Body of pancreas (tissue), 4 donors: ENCODE measurements at regions not wholly inside any gene's neighbourhood (a gene's known extent, or its start where the extent isn't known, plus 50 kb on each side); places are given as distances from the start of the nearest gene placed in this dataset.

Source experiments
- ATAC-seq: fragments of 150-250 bp; one replicate; pipeline ENCODE4 v1.9.1; 2016
- DNase-seq, 4 donors: peaks; one replicate each; pipeline ENCODE4 v3.0.0-alpha.2; 2019
- H3K27ac ChIP-seq, 4 donors: fragments of 200-600 bp; sonication (generic); 1 replicate in 3 of 4; 2 replicates in 1 of 4; pipeline versions ENCODE4 v1.5.1 to v1.6.1; 2016 to 2019; ENCODE audit warnings: mild to moderate bottlenecking in 1 of 4, mixed read lengths in 1 of 4, moderate library complexity in 1 of 4
- H3K27me3 ChIP-seq, 2 donors: fragments of 200-600 bp; sonication (generic); one replicate each; pipeline ENCODE4 v1.6.0; 2016; ENCODE audit warnings: mild to moderate bottlenecking in 1 of 2
- H3K36me3 ChIP-seq, 2 donors: fragments of 200-600 bp; sonication (generic); replicated peaks in 1 of 2; 2 replicates each; pipeline ENCODE4 v1.5.1; 2016; ENCODE audit warnings: low read depth in 2 of 2; ENCODE audit not compliant: insufficient read depth in 1 of 2
- H3K4me1 ChIP-seq: fragments of 200-600 bp; sonication (generic); one replicate; pipeline ENCODE4 v1.6.0; 2016
- H3K4me3 ChIP-seq, 2 donors: fragments of 200-600 bp; sonication (generic); 1 replicate in 1 of 2; 2 replicates in 1 of 2; pipeline ENCODE4 v1.5.1; 2016 to 2019
- H3K9me3 ChIP-seq, 3 donors: fragments of 200-600 bp; sonication (generic); 1 replicate in 2 of 3; 2 replicates in 1 of 3; pipeline ENCODE4 v1.5.1; 2016
- POLR2A ChIP-seq, 3 donors: fragments of 450-650 bp; IDR thresholded peaks; one replicate each; pipeline ENCODE4 v1.6.1; 2016; ENCODE audit warnings: antibody characterized with exemption in 3 of 3, mild to moderate bottlenecking in 2 of 3
- WGBS, 2 donors: methylation state at CpG; one replicate each; pipeline ENCODE4 v1.1.5; 2017; 5-methylcytosine and 5-hydroxymethylcytosine counted together
- intact Hi-C: fragments of 100-400 bp; cut with DNase I; formaldehyde crosslinking; loops from one replicate; pipeline ENCODE4 v1.15.1; 2023
- TF ChIP-seq, protein P1 (sequence below), 7 experiments: fragments of 450-650 bp in 4 of 7; fragments of 200-600 bp in 3 of 7; sonication (generic) in 3 of 7; IDR thresholded peaks; one replicate each; pipeline ENCODE4 v1.5.1; 2016 to 2019; ENCODE audit warnings: antibody characterized with exemption in 7 of 7

DNA sequence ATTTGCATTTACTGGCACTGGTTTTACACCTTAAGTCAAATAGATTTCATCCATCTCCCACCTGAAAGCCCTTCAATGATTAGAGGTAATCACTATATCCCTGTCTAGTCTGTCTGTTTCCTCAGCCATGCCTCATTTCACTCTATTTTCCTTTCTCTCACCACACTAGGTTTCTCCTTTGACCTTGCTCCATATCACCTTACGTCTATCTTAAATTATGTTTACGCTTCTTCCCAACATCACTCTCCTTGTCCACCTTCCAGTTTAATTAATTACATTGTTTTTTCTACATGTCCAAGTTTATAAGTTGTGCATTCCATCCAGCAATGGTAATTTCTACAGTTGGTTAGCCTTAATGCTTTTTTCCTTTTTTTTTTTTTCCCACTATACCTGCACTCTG, 396.7 kb upstream of the PDZRN3 start:
- 41 to 51% methylated on average over 2 of the region's 2 CpGs for WGBS, 2 donors
- DNase-seq, result no peak
- no peaks in the 10 kb centered on the region for H3K9me3 ChIP-seq
- TF ChIP-seq, protein P1, sequence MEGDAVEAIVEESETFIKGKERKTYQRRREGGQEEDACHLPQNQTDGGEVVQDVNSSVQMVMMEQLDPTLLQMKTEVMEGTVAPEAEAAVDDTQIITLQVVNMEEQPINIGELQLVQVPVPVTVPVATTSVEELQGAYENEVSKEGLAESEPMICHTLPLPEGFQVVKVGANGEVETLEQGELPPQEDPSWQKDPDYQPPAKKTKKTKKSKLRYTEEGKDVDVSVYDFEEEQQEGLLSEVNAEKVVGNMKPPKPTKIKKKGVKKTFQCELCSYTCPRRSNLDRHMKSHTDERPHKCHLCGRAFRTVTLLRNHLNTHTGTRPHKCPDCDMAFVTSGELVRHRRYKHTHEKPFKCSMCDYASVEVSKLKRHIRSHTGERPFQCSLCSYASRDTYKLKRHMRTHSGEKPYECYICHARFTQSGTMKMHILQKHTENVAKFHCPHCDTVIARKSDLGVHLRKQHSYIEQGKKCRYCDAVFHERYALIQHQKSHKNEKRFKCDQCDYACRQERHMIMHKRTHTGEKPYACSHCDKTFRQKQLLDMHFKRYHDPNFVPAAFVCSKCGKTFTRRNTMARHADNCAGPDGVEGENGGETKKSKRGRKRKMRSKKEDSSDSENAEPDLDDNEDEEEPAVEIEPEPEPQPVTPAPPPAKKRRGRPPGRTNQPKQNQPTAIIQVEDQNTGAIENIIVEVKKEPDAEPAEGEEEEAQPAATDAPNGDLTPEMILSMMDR (IDR thresholded peaks at IDR 0.05), result no peak
- TF ChIP-seq POLR2A (IDR thresholded peaks at IDR 0.05), result no peak
- no peaks in the 10 kb centered on the region for H3K36me3 ChIP-seq
- ATAC-seq, result no peak
- no peaks in the 10 kb centered on the region for H3K27me3 ChIP-seq
- no peaks in the 10 kb centered on the region for H3K4me1 ChIP-seq
- H3K4me3 ChIP-seq, result no peak overlapping the region
- intact Hi-C loops, result no loop called here
- no peak overlapping the region for H3K27ac ChIP-seq

DNA sequence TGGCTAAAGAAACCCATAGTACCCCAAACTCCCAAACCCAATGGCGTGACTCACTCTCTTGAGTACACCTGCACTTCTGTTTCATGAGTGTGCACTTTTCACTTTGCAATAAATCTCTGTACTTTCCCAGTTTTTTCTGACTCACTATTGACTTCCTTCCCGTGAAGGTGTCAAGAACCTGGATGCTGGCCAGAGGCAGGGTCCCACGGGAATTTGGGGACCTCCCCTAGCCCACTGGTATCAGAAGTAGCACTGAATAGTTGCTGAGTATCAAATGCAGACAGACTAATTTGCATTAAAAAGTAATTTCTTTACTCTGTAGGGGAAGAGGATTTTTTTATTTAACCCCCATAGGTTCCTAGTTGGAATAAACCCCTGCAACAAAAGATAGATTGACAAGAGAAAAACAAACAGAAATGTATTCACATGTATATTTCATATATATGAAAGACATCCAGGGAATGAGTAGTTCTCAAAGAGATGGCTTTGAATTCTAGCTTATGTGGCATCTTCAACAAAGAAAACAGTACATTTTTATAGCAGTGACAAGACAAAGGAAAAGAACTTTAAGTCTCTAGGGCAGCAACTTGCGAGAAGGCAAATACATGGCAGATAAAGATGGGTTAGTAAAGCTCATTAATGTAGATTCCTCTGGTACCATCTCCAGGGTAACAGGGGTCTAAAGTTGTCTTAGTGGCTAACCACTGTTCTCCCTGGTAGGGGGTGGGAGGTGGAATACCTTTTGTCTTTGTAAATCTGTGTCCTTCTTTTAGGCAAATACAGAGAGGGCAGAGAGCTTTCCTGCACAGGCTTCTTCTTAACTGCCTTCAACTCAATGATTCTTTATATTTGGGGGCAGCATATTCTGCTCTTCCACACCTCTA, 385.5 kb upstream of the PDZRN3 start:
- TF ChIP-seq, protein P1 (IDR thresholded peaks at IDR 0.05), result no peak
- no peak for TF ChIP-seq POLR2A (IDR thresholded peaks at IDR 0.05)
- no peaks in the 10 kb centered on the region for H3K9me3 ChIP-seq
- no peaks in the 10 kb centered on the region for H3K36me3 ChIP-seq
- no peak overlapping the region for H3K27ac ChIP-seq
- intact Hi-C loops, result no loop called here
- no peak overlapping the region for H3K4me3 ChIP-seq
- no peak for DNase-seq
- no peak for ATAC-seq
- 39 to 40% methylated on average over 4 of the region's 4 CpGs for WGBS, 2 donors
- H3K27me3 ChIP-seq, result no peaks in the 10 kb centered on the region
- no peaks in the 10 kb centered on the region for H3K4me1 ChIP-seq

DNA sequence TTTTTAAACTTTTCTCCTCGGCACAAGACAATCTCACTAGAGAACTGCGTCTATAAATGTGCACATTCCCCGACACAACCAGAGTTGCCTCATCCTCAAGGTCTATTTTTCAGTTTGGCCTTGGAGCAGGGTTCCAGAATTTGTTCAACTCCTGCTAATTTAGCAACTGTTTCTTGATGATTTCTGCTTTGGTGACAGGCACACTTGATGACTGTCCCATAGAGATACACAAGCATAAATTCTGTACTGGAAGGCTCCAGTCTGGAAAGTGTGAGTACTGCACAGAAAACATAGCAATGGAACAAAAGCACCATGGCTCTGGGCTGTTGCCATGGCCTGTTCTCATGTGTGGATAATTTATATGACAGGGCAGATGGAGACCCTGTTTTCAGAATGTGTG, 379.6 kb upstream of the PDZRN3 start:
- ATAC-seq (no peak), DNase-seq (no peak)
- Histone ChIP-seq H3K27ac (no peak overlapping the region), H3K36me3 (no peaks in the 10 kb centered on the region), H3K27me3 (no peaks in the 10 kb centered on the region), H3K4me3 (no peak overlapping the region), H3K9me3 (no peaks in the 10 kb centered on the region), H3K4me1 (no peaks in the 10 kb centered on the region)
- intact Hi-C loops, result no loop called here
- 59 to 68% methylated on average over 3 of the region's 3 CpGs for WGBS, 2 donors
- no peak for TF ChIP-seq POLR2A (IDR thresholded peaks at IDR 0.05)
- TF ChIP-seq, protein P1 (IDR thresholded peaks at IDR 0.05), result no peak

DNA sequence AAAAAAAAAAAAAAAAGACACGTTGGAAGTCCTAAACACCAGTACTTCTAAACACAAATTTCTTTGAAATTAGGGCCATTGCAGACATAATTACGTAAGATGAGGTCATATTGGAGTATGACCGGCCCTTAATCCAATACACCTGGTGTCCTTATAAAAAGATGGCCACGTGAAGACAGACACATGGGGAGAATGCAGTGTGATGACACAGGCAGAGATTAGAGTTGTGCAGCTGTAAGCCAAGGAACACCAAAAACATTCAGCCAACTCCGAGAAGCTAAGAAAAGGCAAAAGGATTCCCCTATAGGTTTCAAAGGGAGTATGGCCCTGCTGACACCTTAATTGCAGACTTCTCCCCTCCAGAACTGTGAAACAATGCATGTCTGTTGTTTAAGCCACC, 379.0 kb upstream of the PDZRN3 start:
- no peak for ATAC-seq
- Histone ChIP-seq H3K4me1 (no peaks in the 10 kb centered on the region), H3K9me3 (no peaks in the 10 kb centered on the region), H3K27me3 (no peaks in the 10 kb centered on the region), H3K36me3 (no peaks in the 10 kb centered on the region), H3K4me3 (no peak overlapping the region), H3K27ac (no peak overlapping the region)
- intact Hi-C loops, result no loop called here
- TF ChIP-seq, protein P1 (IDR thresholded peaks at IDR 0.05), result no peak
- TF ChIP-seq POLR2A (IDR thresholded peaks at IDR 0.05), result no peak
- DNase-seq, result no peak
- WGBS, 2 donors, result 64 to 67% methylated on average over 5 of the region's 5 CpGs

DNA sequence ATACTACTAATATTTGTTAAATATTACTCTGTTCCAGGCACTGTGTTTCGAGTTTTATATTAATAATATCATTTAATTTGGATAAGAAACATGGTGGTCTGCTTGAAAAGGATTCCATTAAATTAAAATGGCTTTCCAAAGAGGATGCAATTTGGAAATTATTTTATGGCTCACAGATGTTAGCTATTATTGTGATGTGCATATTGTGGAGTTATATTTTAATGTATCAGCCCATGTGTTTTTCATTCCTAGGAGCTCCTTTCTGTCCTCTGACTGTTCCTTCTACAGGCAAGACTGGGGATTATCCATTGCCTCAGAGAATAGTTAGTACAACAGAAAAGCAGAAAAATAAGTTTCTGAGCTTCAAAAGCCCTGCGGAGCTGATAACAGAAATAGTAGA, 376.7 kb upstream of the PDZRN3 start:
- TF ChIP-seq POLR2A (IDR thresholded peaks at IDR 0.05), result no peak
- TF ChIP-seq, protein P1 (IDR thresholded peaks at IDR 0.05), result no peak
- Histone ChIP-seq H3K4me3 (no peak overlapping the region), H3K4me1 (no peaks in the 10 kb centered on the region), H3K36me3 (no peaks in the 10 kb centered on the region), H3K27ac (no peak overlapping the region), H3K9me3 (no peaks in the 10 kb centered on the region), H3K27me3 (no peaks in the 10 kb centered on the region)
- DNase-seq (no peak), ATAC-seq (no peak)
- intact Hi-C loops, result no loop called here
- 65 to 67% methylated on average over 2 of the region's 2 CpGs for WGBS, 2 donors
